ENCODE measurements at regions not wholly inside any gene's neighbourhood (a gene's known extent, or its start where the extent isn't known, plus 50 kb on each side); places are given as distances from the start of the nearest gene placed in this dataset.
"Not testable (repeated sequence)": the region's sequence is repeated elsewhere in the genome, so short reads cannot be mapped to it uniquely, and the experiment has no call there.

GRCh38 chr16:87012954-87013938 lies 303.9 kb downstream of the C16orf95 start:
- no peak for DNase-seq

- DNase-seq, result no peak
Measured at GRCh38 chr16:87014112-87014511, 303.1 kb downstream of the C16orf95 start.

GRCh38 chr16:87015021-87015420 lies 302.2 kb downstream of the C16orf95 start:
- no peak for DNase-seq

- DNase-seq, result no peak
Measured at GRCh38 chr16:87016046-87017035, 300.9 kb downstream of the C16orf95 start.

- DNase-seq, result no peak
Measured at GRCh38 chr16:87017371-87018012, 299.7 kb downstream of the C16orf95 start.

GRCh38 chr16:87025676-87026075 lies 291.5 kb downstream of the C16orf95 start:
- DNase-seq, result no peak

GRCh38 chr16:87027056-87027616 lies 290.1 kb downstream of the C16orf95 start:
- no peak for DNase-seq

GRCh38 chr16:87028481-87029320 lies 288.5 kb downstream of the C16orf95 start:
- DNase-seq, result no peak

GRCh38 chr16:87032554-87032953 lies 284.6 kb downstream of the C16orf95 start:
- DNase-seq, result no peak

- no peak for DNase-seq
Measured at GRCh38 chr16:87033021-87033471, 284.1 kb downstream of the C16orf95 start.

GRCh38 chr16:87033541-87034300 lies 283.5 kb downstream of the C16orf95 start:
- DNase-seq, result no peak

GRCh38 chr16:87034317-87034716 lies 282.9 kb downstream of the C16orf95 start:
- no peak for DNase-seq

GRCh38 chr16:87035053-87035452 lies 282.1 kb downstream of the C16orf95 start:
- no peak for DNase-seq

- no peak for DNase-seq
Measured at GRCh38 chr16:87037012-87037411, 280.2 kb downstream of the C16orf95 start.

GRCh38 chr16:87038528-87038927 lies 278.7 kb downstream of the C16orf95 start:
- not testable (repeated sequence) for DNase-seq

GRCh38 chr16:87040169-87041117 lies 276.7 kb downstream of the C16orf95 start:
- no peak for DNase-seq

GRCh38 chr16:87041286-87041685 lies 275.9 kb downstream of the C16orf95 start:
- no peak for DNase-seq

- DNase-seq, result no peak
Measured at GRCh38 chr16:87042551-87043230, 274.5 kb downstream of the C16orf95 start.
